Smooth muscle cell (in vitro differentiated cells): ENCODE measurements at regions not wholly inside any gene's neighbourhood (a gene's known extent, or its start where the extent isn't known, plus 50 kb on each side); places are given as distances from the start of the nearest gene placed in this dataset.

Source experiments
- DNase-seq: peaks from one replicate; lab custom pipeline; 2025; ENCODE audit not compliant: unreplicated experiment; lab: John Stamatoyannopoulos, UW
- H2AFZ ChIP-seq: fragments of 200-600 bp; sonication (generic); 2 replicates; pipeline ENCODE4 v1.6.0; 2016; ENCODE audit warnings: antibody characterized with exemption, low read depth, mild to moderate bottlenecking
- H3F3A ChIP-seq: fragments of 200-600 bp; sonication (generic); 2 replicates; pipeline ENCODE4 v1.6.0; 2017; ENCODE audit warnings: antibody characterized with exemption, low read depth
- H3K27ac ChIP-seq: fragments of 200-600 bp; sonication (generic); 2 replicates; pipeline ENCODE4 v1.5.1; 2016; ENCODE audit warnings: low read depth, mild to moderate bottlenecking
- H3K27me3 ChIP-seq: fragments of 200-600 bp; sonication (generic); 2 replicates; pipeline ENCODE4 v1.6.1; 2016; ENCODE audit warnings: low read depth, mild to moderate bottlenecking
- H3K36me3 ChIP-seq: fragments of 200-600 bp; sonication (generic); 2 replicates; pipeline ENCODE4 v1.5.1; 2016; ENCODE audit warnings: low read depth
- H3K4me1 ChIP-seq: fragments of 200-600 bp; sonication (generic); 2 replicates; pipeline ENCODE4 v1.5.1; 2016; ENCODE audit warnings: low read depth
- H3K4me2 ChIP-seq: fragments of 200-600 bp; sonication (generic); 2 replicates; pipeline ENCODE4 v1.6.0; 2016; ENCODE audit warnings: mild to moderate bottlenecking
- H3K4me3 ChIP-seq: fragments of 200-600 bp; sonication (generic); 2 replicates; pipeline ENCODE4 v1.5.1; 2016; ENCODE audit warnings: mild to moderate bottlenecking
- H3K79me2 ChIP-seq: fragments of 200-600 bp; sonication (generic); 2 replicates; pipeline ENCODE4 v1.6.0; 2016; ENCODE audit warnings: low read depth, mild to moderate bottlenecking
- H3K9ac ChIP-seq: fragments of 200-600 bp; sonication (generic); 2 replicates; pipeline ENCODE4 v1.6.0; 2016; ENCODE audit warnings: low read depth
- H3K9me3 ChIP-seq: fragments of 200-600 bp; sonication (generic); replicated peaks from 2 replicates; pipeline ENCODE4 v1.5.1; 2016; ENCODE audit warnings: low read depth
- H4K20me1 ChIP-seq: fragments of 200-600 bp; sonication (generic); 2 replicates; pipeline ENCODE4 v1.6.0; 2016; ENCODE audit warnings: low read depth
- WGBS: methylation state at CpG from one replicate; pipeline ENCODE4 v1.1.7; 2016; ENCODE audit warnings: low lambda C conversion rate; 5-methylcytosine and 5-hydroxymethylcytosine counted together
- TF ChIP-seq, protein P1 (sequence below): fragments of 200-600 bp; sonication (generic); IDR thresholded peaks from 2 replicates; pipeline ENCODE4 v1.5.1; 2017; ENCODE audit warnings: borderline replicate concordance, mild to moderate bottlenecking, antibody characterized with exemption; ENCODE audit not compliant: insufficient read depth, poor library complexity, severe bottlenecking

DNA sequence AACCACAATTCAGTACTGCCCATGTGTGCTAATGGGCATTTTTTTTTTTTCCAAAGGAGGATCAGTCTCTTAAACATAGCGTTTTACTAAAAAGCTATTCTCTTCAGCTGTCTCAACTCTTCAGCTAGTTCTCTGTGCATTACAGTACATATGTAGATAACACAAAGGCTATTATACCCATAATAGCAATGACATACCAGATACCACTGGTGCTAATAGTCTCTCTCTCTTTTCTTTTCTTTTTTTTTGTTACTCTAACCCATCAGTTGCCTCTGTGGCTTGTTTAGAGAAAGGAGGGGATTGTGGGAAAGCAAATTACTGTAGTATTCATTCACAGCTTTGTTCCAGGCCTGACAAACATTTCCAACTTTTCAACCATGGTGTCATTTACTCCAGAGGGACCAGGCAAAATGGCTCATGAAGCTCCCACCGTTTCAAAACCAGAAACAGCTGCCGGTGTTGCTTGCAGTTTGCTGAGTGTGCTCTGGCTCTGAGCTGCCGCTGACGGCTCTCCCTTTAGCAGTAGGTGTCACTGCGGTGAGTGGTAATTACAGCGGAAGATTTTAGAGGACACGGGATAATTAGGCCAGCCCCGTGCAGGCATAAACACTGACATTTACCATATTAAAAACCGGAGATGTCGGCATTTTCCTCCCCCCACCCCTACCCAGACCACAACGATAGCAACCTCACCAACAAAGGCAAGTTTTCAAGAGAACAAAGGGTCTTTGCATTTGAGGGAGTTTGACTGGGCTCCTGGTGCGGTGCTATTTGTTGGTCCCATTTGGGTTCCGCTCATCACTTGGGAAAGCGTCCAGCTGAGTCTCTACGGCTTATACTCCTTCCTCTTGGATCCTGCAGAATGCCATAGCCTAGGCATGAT is 1005.5 kb downstream of the KCNMA1 start:
- H3K9ac ChIP-seq: no peak overlapping the region
- H4K20me1 ChIP-seq: no peaks in the 10 kb centered on the region
- H3F3A ChIP-seq: no peaks in the 10 kb centered on the region
- H3K27ac ChIP-seq: no peak overlapping the region
- DNase-seq: no peak
- H2AFZ ChIP-seq: peak overlapping the region; percentile 45
- peaks cover 8% of the 10 kb centered on the region for H3K4me1 ChIP-seq
- H3K36me3 ChIP-seq: no peaks in the 10 kb centered on the region
- 26% methylated on average over 16 of the region's 16 CpGs for WGBS
- peak overlapping the region; percentile 74 for H3K4me2 ChIP-seq
- no peaks in the 10 kb centered on the region for H3K27me3 ChIP-seq
- H3K4me3 ChIP-seq: no peak overlapping the region
- H3K79me2 ChIP-seq: no peaks in the 10 kb centered on the region
- no peaks in the 10 kb centered on the region for H3K9me3 ChIP-seq
- TF ChIP-seq, protein P1, sequence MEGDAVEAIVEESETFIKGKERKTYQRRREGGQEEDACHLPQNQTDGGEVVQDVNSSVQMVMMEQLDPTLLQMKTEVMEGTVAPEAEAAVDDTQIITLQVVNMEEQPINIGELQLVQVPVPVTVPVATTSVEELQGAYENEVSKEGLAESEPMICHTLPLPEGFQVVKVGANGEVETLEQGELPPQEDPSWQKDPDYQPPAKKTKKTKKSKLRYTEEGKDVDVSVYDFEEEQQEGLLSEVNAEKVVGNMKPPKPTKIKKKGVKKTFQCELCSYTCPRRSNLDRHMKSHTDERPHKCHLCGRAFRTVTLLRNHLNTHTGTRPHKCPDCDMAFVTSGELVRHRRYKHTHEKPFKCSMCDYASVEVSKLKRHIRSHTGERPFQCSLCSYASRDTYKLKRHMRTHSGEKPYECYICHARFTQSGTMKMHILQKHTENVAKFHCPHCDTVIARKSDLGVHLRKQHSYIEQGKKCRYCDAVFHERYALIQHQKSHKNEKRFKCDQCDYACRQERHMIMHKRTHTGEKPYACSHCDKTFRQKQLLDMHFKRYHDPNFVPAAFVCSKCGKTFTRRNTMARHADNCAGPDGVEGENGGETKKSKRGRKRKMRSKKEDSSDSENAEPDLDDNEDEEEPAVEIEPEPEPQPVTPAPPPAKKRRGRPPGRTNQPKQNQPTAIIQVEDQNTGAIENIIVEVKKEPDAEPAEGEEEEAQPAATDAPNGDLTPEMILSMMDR: no peak

DNA sequence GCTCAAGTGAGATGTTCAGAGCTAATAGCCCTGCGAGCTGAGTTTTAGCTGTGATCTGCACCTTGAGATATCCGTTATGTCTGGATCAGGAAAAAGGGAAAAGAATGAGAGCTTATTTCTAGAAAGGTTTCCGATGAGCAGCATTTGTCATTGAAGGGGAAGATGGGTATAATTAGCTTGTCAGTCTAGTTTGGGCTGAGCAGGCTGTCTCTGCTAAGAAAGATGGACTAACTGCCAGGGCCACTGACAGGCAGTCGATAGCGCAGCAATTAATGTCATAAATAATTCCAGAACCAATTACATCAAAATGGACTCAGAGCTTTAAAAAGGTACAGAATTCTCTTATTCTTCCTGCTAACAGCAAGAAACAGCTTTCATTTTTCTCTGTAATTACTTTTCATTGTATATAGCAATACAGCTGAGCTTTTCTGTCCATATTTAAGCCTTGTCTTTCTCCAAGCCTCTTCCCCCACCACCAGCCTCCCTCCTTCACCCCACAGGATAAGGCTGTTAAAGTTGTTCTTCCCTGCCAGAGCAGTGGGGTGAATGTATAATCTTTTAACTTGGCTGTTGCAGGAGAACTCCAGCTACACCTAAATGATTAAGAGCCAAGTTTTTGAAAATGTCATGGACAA is 1006.5 kb downstream of the KCNMA1 start:
- TF ChIP-seq, protein P1: no peak
- H3K4me3 ChIP-seq: no peak overlapping the region
- H3K9ac ChIP-seq: no peak overlapping the region
- no peaks in the 10 kb centered on the region for H3K79me2 ChIP-seq
- no peaks in the 10 kb centered on the region for H3K27me3 ChIP-seq
- H3K4me2 ChIP-seq: no peak overlapping the region
- H3K36me3 ChIP-seq: no peaks in the 10 kb centered on the region
- no peak for DNase-seq
- H3K9me3 ChIP-seq: no peaks in the 10 kb centered on the region
- peaks cover 8% of the 10 kb centered on the region for H3K4me1 ChIP-seq
- H3F3A ChIP-seq: no peaks in the 10 kb centered on the region
- no peak overlapping the region for H2AFZ ChIP-seq
- H3K27ac ChIP-seq: no peak overlapping the region
- WGBS: 94% methylated on average over 5 of the region's 5 CpGs
- H4K20me1 ChIP-seq: no peaks in the 10 kb centered on the region

DNA sequence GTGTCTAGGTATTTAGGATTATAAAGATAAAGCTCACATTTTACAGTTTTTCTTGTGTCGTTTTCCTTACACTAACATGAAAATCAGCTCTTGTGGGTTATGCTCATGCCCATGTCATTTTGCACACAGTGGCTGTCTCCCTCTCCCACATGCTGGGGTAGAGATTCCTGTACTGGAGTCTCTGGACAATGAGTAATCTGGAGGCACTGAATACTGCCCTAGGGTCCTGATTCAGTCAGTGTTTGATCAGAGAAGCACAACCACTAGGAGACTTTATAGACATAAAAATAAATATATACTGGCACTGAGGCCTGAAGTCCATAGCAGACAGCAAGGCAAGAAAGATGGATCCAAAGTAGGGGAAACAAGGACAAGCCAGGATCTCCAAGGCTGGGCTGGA is 1008.8 kb downstream of the KCNMA1 start:
- Histone ChIP-seq H3K9me3 (no peaks in the 10 kb centered on the region), H2AFZ (no peak overlapping the region), H3F3A (no peaks in the 10 kb centered on the region), H3K4me1 (peaks cover 8% of the 10 kb centered on the region), H3K79me2 (no peaks in the 10 kb centered on the region), H3K9ac (no peak overlapping the region), H4K20me1 (no peaks in the 10 kb centered on the region), H3K4me3 (no peak overlapping the region), H3K27ac (no peak overlapping the region), H3K4me2 (no peak overlapping the region), H3K27me3 (no peaks in the 10 kb centered on the region), H3K36me3 (no peaks in the 10 kb centered on the region)
- WGBS: 79% methylated on average over 1 of the region's 1 CpG
- DNase-seq: no peak
- TF ChIP-seq, protein P1: no peak
